ENCODE measurements at regions not wholly inside any gene's neighbourhood (a gene's known extent, or its start where the extent isn't known, plus 50 kb on each side); places are given as distances from the start of the nearest gene placed in this dataset.
A peak's percentile ranks its signal among the peaks of the same experiment; 100 is the strongest.

- Histone ChIP-seq H3K4me1 (ENCODE audit: control insufficient read depth in 1 of 2, insufficient read depth in 2 of 2, low read length in 2 of 2) (peaks cover 10 to 17% of the 10 kb centered on the region in 2 donors), H3K4me3 (replicated peaks in 1 of 3; ENCODE audit: low read depth in 2 of 3, low read length in 3 of 3) (no peak overlapping the region), H2AFZ (ENCODE audit: insufficient read depth, low read depth, low read length, poor library complexity, severe bottlenecking) (no peak overlapping the region), H3K27me3 (ENCODE audit: control insufficient read depth in 2 of 2, insufficient read depth in 2 of 2, low read length in 2 of 2) (no peaks in the 10 kb centered on the region), H3K9me3 (replicated peaks in 1 of 2; ENCODE audit: control insufficient read depth in 1 of 2, insufficient read depth in 1 of 2, low read length in 2 of 2) (no peaks in the 10 kb centered on the region), H3K27ac (ENCODE audit: low read depth in 1 of 2, low read length in 2 of 2) (no peak overlapping the region), H4K20me1 (ENCODE audit: insufficient read depth, low read length) (no peaks in the 10 kb centered on the region), H3K4me2 (replicated peaks; ENCODE audit: extremely low read depth, low read length, poor library complexity, severe bottlenecking) (no peak overlapping the region), H3K9ac (ENCODE audit: insufficient read depth, low read length, poor library complexity, severe bottlenecking) (no peak overlapping the region), H3K79me2 (ENCODE audit: insufficient read depth, low read length) (no peaks in the 10 kb centered on the region), H3K36me3 (replicated peaks in 1 of 2; ENCODE audit: control insufficient read depth in 1 of 2, insufficient read depth in 2 of 2, low read length in 2 of 2) (no peaks in the 10 kb centered on the region)
- intact Hi-C loops (cut with micrococcal nuclease): no loop called here
- Mint-ChIP-seq H3K27me3 (ENCODE audit: low read depth in 3 of 3) (peaks cover 6 to 9% (median 8%) of the 10 kb centered on the region in 3 donors), H3K27ac (no peak overlapping the region), H3K36me3 (no peaks in the 10 kb centered on the region), H3K9me3 (peaks cover 0 to 2% (median 0%) of the 10 kb centered on the region in 7 donors), H3K4me1 (peaks cover 22% of the 10 kb centered on the region), H3K4me3 (no peak overlapping the region)
- TF ChIP-seq CTCF (IDR thresholded peaks at IDR 0.05): no peak
- WGBS (ENCODE audit: insufficient coverage): 100% methylated on average over 1 of the region's 2 CpGs
- DNase-seq: no peak
These were observed 105.7 kb upstream of the USP24 start for GRCh38 chr1:55320891-55321290.

- Mint-ChIP-seq H3K36me3 (no peaks in the 10 kb centered on the region), H3K4me1 (peaks cover 22% of the 10 kb centered on the region), H3K27me3 (ENCODE audit: low read depth in 3 of 3) (peaks cover 3 to 10% (median 9%) of the 10 kb centered on the region in 3 donors), H3K9me3 (peaks cover 0 to 2% (median 0%) of the 10 kb centered on the region in 7 donors), H3K4me3 (no peak overlapping the region), H3K27ac (peak overlapping the region in 1 of 7 donors; percentile 15)
- DNase-seq: peak in 2 of 3 donors; percentile 2 to 17
- Histone ChIP-seq H3K9ac (ENCODE audit: insufficient read depth, low read length, poor library complexity, severe bottlenecking) (no peak overlapping the region), H4K20me1 (ENCODE audit: insufficient read depth, low read length) (no peaks in the 10 kb centered on the region), H3K4me2 (replicated peaks; ENCODE audit: extremely low read depth, low read length, poor library complexity, severe bottlenecking) (no peak overlapping the region), H3K4me1 (ENCODE audit: control insufficient read depth in 1 of 2, insufficient read depth in 2 of 2, low read length in 2 of 2) (peaks cover 10 to 17% of the 10 kb centered on the region in 2 donors), H3K27ac (ENCODE audit: low read depth in 1 of 2, low read length in 2 of 2) (no peak overlapping the region), H3K9me3 (replicated peaks in 1 of 2; ENCODE audit: control insufficient read depth in 1 of 2, insufficient read depth in 1 of 2, low read length in 2 of 2) (no peaks in the 10 kb centered on the region), H3K4me3 (replicated peaks in 1 of 3; ENCODE audit: low read depth in 2 of 3, low read length in 3 of 3) (no peak overlapping the region), H3K79me2 (ENCODE audit: insufficient read depth, low read length) (no peaks in the 10 kb centered on the region), H3K27me3 (ENCODE audit: control insufficient read depth in 2 of 2, insufficient read depth in 2 of 2, low read length in 2 of 2) (no peaks in the 10 kb centered on the region), H2AFZ (ENCODE audit: insufficient read depth, low read depth, low read length, poor library complexity, severe bottlenecking) (no peak overlapping the region), H3K36me3 (replicated peaks in 1 of 2; ENCODE audit: control insufficient read depth in 1 of 2, insufficient read depth in 2 of 2, low read length in 2 of 2) (no peaks in the 10 kb centered on the region)
- no peak for TF ChIP-seq CTCF (IDR thresholded peaks at IDR 0.05)
- intact Hi-C loops (cut with micrococcal nuclease): no loop called here
- 8% methylated on average over 2 of the region's 6 CpGs for WGBS (ENCODE audit: insufficient coverage)
These were observed 103.1 kb upstream of the USP24 start for GRCh38 chr1:55318116-55318817.

Measured in CD14-positive monocyte (primary cell).